Endothelial cell of umbilical vein (primary cell): ENCODE measurements at regions not wholly inside any gene's neighbourhood (a gene's known extent, or its start where the extent isn't known, plus 50 kb on each side); places are given as distances from the start of the nearest gene placed in this dataset.

Source experiments
- BruUV-seq: library from RNA; stranded (reverse); fragments of 400-500 nt; replicated peaks from 2 replicates; lab custom pipeline; 2021; lab: Mats Ljungman, UMichigan
- CTCF ChIA-PET: fragments of 300-600, 350-600 bp; sonication (Branson Sonifier 250); formaldehyde crosslinking; loops from one replicate; lab custom pipeline; 2021; ENCODE audit warnings: antibody characterized with exemption, inconsistent platforms; lab: Charles Lee
- POLR2A ChIA-PET: fragments of 300-600, 350-600 bp; sonication (Branson Sonifier 250); formaldehyde crosslinking; loops from one replicate; lab custom pipeline; 2021; ENCODE audit warnings: antibody characterized with exemption, inconsistent platforms; lab: Charles Lee
- DNase-seq: peaks from one replicate; pipeline ENCODE4 v3.0.0-alpha.2; 2011; ENCODE audit warnings: low read depth, low spot score
- FAIRE-seq: peaks from 2 replicates; lab custom pipeline; 2011; peaks lifted over from hg19 to GRCh38; lab: Jason Lieb, UNC
- H2AFZ ChIP-seq: 2 replicates; pipeline ENCODE4 v1.6.0; 2012; ENCODE audit warnings: low read depth, low read length, control low read depth, inconsistent platforms
- H3K27ac ChIP-seq: 2 replicates; pipeline ENCODE4 v1.5.1; 2011; ENCODE audit warnings: low read depth, mild to moderate bottlenecking, control low read depth, low read length, moderate library complexity; ENCODE audit not compliant: insufficient read depth
- H3K27me3 ChIP-seq, 2 experiments: 2 replicates each; pipeline versions ENCODE4 v1.6.0 to v1.6.1; 2011; ENCODE audit warnings: low read length in 2 of 2, mixed read lengths in 1 of 2; ENCODE audit not compliant: control insufficient read depth in 2 of 2, insufficient read depth in 2 of 2
- H3K36me3 ChIP-seq, 2 experiments: 2 replicates in 1 of 2; 3 replicates in 1 of 2; pipeline ENCODE4 v1.5.1; 2011; ENCODE audit warnings: low read length in 2 of 2, mild to moderate bottlenecking in 1 of 2, moderate library complexity in 1 of 2; ENCODE audit not compliant: control insufficient read depth in 2 of 2, insufficient read depth in 2 of 2; ENCODE audit errors: extremely low read depth in 1 of 2
- H3K4me1 ChIP-seq: 3 replicates; pipeline ENCODE4 v1.5.1; 2011; ENCODE audit warnings: mild to moderate bottlenecking, low read length; ENCODE audit not compliant: control insufficient read depth, insufficient read depth; ENCODE audit errors: extremely low read depth
- H3K4me2 ChIP-seq: 2 replicates; pipeline ENCODE4 v1.6.1; 2011; ENCODE audit warnings: low read length, control low read depth, mixed read lengths; ENCODE audit not compliant: insufficient read depth
- H3K4me3 ChIP-seq, 3 experiments: fragments of 200-600 bp in 1 of 3; sonication (generic), shearing (Covaris generic) in 1 of 3; replicated peaks in 1 of 3; 2 replicates each; pipeline ENCODE4 v1.5.1; 2011 to 2016; ENCODE audit warnings: control low read depth in 3 of 3, low read length in 3 of 3, mild to moderate bottlenecking in 2 of 3, inconsistent platforms in 1 of 3, low read depth in 1 of 3, moderate library complexity in 1 of 3; ENCODE audit not compliant: insufficient read depth in 1 of 3
- H3K79me2 ChIP-seq: 2 replicates; pipeline ENCODE4 v1.6.0; 2012; ENCODE audit warnings: low read length, inconsistent platforms; ENCODE audit not compliant: control insufficient read depth, insufficient read depth
- H3K9ac ChIP-seq: replicated peaks from 2 replicates; pipeline ENCODE3; 2011; ENCODE audit warnings: low read length, control low read depth; ENCODE audit not compliant: insufficient read depth; ENCODE audit errors: extremely low read depth
- H3K9me1 ChIP-seq: replicated peaks from 3 replicates; pipeline ENCODE4 v1.6.0; 2011; ENCODE audit warnings: mild to moderate bottlenecking, low read length; ENCODE audit not compliant: control insufficient read depth, insufficient read depth; ENCODE audit errors: extremely low read depth
- H3K9me3 ChIP-seq: replicated peaks from 2 replicates; pipeline ENCODE4 v1.5.1; 2012; ENCODE audit warnings: low read length, inconsistent platforms; ENCODE audit not compliant: control insufficient read depth, insufficient read depth
- H4K20me1 ChIP-seq: replicated peaks from 2 replicates; pipeline ENCODE3; 2011; ENCODE audit warnings: mild to moderate bottlenecking, low read length; ENCODE audit not compliant: control insufficient read depth, insufficient read depth; ENCODE audit errors: extremely low read depth
- EZH2 ChIP-seq: IDR thresholded peaks from 2 replicates; pipeline ENCODE4 v1.6.1; 2012; ENCODE audit warnings: borderline replicate concordance, low read depth, mild to moderate bottlenecking, moderate library complexity, low read length, inconsistent platforms; ENCODE audit not compliant: severe bottlenecking
- FOS ChIP-seq: IDR thresholded peaks from 2 replicates; pipeline ENCODE4 v1.6.1; 2011; ENCODE audit warnings: mild to moderate bottlenecking, low read length, moderate library complexity, borderline replicate concordance; ENCODE audit not compliant: insufficient read depth
- GATA2 ChIP-seq: IDR thresholded peaks from 2 replicates; pipeline ENCODE4 v1.7.0; 2011; ENCODE audit warnings: low read depth, mild to moderate bottlenecking, moderate library complexity, mixed read lengths, low read length; ENCODE audit not compliant: insufficient read length, insufficient read depth
- JUN ChIP-seq: IDR thresholded peaks from 2 replicates; pipeline ENCODE4 v1.6.1; 2011; ENCODE audit warnings: borderline replicate concordance, low read depth; ENCODE audit not compliant: insufficient read length, insufficient read depth
- MYC ChIP-seq: IDR thresholded peaks from one replicate; pipeline ENCODE4 v1.6.1; 2011; ENCODE audit warnings: mild to moderate bottlenecking, low read depth, low read length
- POLR2A ChIP-seq: IDR thresholded peaks from 2 replicates; pipeline ENCODE4 v1.6.1; 2012; ENCODE audit warnings: low read depth, mild to moderate bottlenecking, control low read depth, low read length
- POLR2AphosphoS5 ChIP-seq: IDR thresholded peaks from 2 replicates; pipeline ENCODE4 v1.6.1; 2012; ENCODE audit warnings: low read depth, mild to moderate bottlenecking, control low read depth, low read length, moderate library complexity; ENCODE audit not compliant: insufficient read depth
- dilution Hi-C: fragments of 300-500 bp; cut with MboI; formaldehyde crosslinking; loops from one replicate; pipeline ENCODE4 v1.15.0; 2019; ENCODE audit warnings: low sequenced_read_pairs; ENCODE audit not compliant: extremely low pct_ligation_motif_present
- intact Hi-C: fragments of 100-400 bp; cut with micrococcal nuclease; formaldehyde crosslinking; loops from one replicate; pipeline ENCODE4 v1.10.0; 2022
- TF ChIP-seq, protein P1 (sequence below), 2 donors: IDR thresholded peaks; 1 replicate in 1 of 2; 2 replicates in 1 of 2; pipeline ENCODE4 v1.5.1; 2011; ENCODE audit warnings: low read length in 2 of 2, mild to moderate bottlenecking in 2 of 2, moderate library complexity in 2 of 2, control low read depth in 1 of 2, inconsistent platforms in 1 of 2, low read depth in 1 of 2; ENCODE audit not compliant: insufficient read depth in 1 of 2; ENCODE audit errors: extremely low read depth in 1 of 2
- TF ChIP-seq, protein P2 (sequence below): IDR thresholded peaks from 2 replicates; pipeline ENCODE4 v1.6.1; 2011; ENCODE audit not compliant: insufficient read depth, insufficient read length

DNA sequence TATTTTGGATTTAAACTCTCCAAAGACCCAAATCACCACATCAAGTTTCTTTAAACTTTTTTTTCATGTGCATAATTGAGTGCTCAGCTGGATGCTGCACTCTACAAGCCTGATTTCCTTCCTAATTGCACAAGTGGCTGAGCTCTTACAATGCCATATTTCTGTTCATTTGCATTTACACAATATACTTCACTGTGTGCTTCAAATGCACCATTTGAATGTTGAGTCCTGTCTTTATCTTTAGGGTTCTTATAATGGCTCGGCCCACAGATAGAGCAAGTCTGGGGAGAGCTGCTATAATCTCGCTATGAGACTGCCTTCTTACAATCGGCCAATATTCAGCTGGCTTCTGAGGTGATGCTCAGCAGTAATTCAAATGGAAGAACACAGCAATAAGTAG lies 200.6 kb upstream of the MAP3K7 start:
- Histone ChIP-seq H3K27ac (no peak overlapping the region), H3K79me2 (no peaks in the 10 kb centered on the region), H3K27me3 (no peaks in the 10 kb centered on the region), H3K9me3 (no peaks in the 10 kb centered on the region), H3K36me3 (no peaks in the 10 kb centered on the region), H4K20me1 (no peaks in the 10 kb centered on the region), H3K4me3 (no peak overlapping the region), H3K4me2 (no peak overlapping the region), H3K4me1 (no peaks in the 10 kb centered on the region), H2AFZ (no peak overlapping the region), H3K9ac (no peak overlapping the region), H3K9me1 (no peaks in the 10 kb centered on the region)
- TF ChIP-seq GATA2 (no peak), POLR2A (no peak)
- no TSS peak for BruUV-seq
- DNase-seq, result no peak
- CTCF ChIA-PET, result no interaction called here
- FAIRE-seq, result no peak
- POLR2A ChIA-PET, result no interaction called here
- intact Hi-C loops (no loop called here), dilution Hi-C loops (no loop called here)

DNA sequence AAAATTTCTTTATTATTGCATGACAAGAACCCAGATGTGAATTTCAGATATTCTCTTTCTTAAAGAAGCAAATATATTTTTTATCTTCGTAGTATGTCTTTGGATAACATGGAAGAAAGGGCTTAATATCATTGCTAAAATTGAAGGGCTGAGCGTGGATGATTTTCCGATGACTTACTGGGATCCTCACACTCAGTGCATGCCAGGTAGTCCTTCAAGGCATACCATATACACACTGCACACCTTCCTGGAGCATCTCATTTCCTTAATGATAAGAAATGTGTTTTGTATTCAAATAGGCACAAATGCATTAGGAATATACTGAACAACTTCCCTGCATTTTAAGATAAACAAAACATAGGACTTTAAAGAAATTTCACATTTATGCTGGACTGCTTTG lies 193.9 kb upstream of the MAP3K7 start:
- no peak overlapping the region for H3K9ac ChIP-seq
- H3K27ac ChIP-seq, result no peak overlapping the region
- intact Hi-C loops, result no loop called here
- H3K27me3 ChIP-seq, result no peaks in the 10 kb centered on the region
- dilution Hi-C loops, result no loop called here
- H2AFZ ChIP-seq, result no peak overlapping the region
- no peak for FAIRE-seq
- no TSS peak for BruUV-seq
- H3K4me2 ChIP-seq, result no peak overlapping the region
- H3K79me2 ChIP-seq, result no peaks in the 10 kb centered on the region
- H3K4me3 ChIP-seq, result no peak overlapping the region
- DNase-seq, result no peak
- TF ChIP-seq, protein P1, sequence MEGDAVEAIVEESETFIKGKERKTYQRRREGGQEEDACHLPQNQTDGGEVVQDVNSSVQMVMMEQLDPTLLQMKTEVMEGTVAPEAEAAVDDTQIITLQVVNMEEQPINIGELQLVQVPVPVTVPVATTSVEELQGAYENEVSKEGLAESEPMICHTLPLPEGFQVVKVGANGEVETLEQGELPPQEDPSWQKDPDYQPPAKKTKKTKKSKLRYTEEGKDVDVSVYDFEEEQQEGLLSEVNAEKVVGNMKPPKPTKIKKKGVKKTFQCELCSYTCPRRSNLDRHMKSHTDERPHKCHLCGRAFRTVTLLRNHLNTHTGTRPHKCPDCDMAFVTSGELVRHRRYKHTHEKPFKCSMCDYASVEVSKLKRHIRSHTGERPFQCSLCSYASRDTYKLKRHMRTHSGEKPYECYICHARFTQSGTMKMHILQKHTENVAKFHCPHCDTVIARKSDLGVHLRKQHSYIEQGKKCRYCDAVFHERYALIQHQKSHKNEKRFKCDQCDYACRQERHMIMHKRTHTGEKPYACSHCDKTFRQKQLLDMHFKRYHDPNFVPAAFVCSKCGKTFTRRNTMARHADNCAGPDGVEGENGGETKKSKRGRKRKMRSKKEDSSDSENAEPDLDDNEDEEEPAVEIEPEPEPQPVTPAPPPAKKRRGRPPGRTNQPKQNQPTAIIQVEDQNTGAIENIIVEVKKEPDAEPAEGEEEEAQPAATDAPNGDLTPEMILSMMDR (IDR thresholded peaks at IDR 0.05; ENCODE audit: extremely low read depth in 1 of 2, insufficient read depth in 1 of 2, low read depth in 1 of 2, low read length in 2 of 2), result no peak
- TF ChIP-seq POLR2A, result no peak
- TF ChIP-seq JUN, result no peak
- TF ChIP-seq, protein P2, sequence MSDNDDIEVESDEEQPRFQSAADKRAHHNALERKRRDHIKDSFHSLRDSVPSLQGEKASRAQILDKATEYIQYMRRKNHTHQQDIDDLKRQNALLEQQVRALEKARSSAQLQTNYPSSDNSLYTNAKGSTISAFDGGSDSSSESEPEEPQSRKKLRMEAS, result no peak
- no peak for TF ChIP-seq EZH2
- no peak for TF ChIP-seq POLR2AphosphoS5
- no peak for TF ChIP-seq FOS
- no peak for TF ChIP-seq MYC
- no peak for TF ChIP-seq GATA2
- H3K9me1 ChIP-seq, result no peaks in the 10 kb centered on the region
- H4K20me1 ChIP-seq, result no peaks in the 10 kb centered on the region
- ChIA-PET CTCF (no interaction called here), POLR2A (no interaction called here)
- H3K4me1 ChIP-seq, result no peaks in the 10 kb centered on the region
- no peaks in the 10 kb centered on the region for H3K36me3 ChIP-seq
- H3K9me3 ChIP-seq, result no peaks in the 10 kb centered on the region
